HK-2 (cell line): ENCODE measurements at regions not wholly inside any gene's neighbourhood (a gene's known extent, or its start where the extent isn't known, plus 50 kb on each side); places are given as distances from the start of the nearest gene placed in this dataset.

Source experiments
- DNase-seq: peaks from one replicate; pipeline ENCODE4 v3.0.0-alpha.2; 2018; ENCODE audit not compliant: unreplicated experiment

- DNase-seq: no peak
These were observed 413.5 kb downstream of the TXNL1 start for GRCh38 chr18:56224669-56225561.

- DNase-seq: no peak
These were observed 417.0 kb downstream of the TXNL1 start for GRCh38 chr18:56221195-56222065.

- no peak for DNase-seq
These were observed 421.0 kb downstream of the TXNL1 start for GRCh38 chr18:56217406-56217805.

GRCh38 chr18:56214706-56215105, 423.7 kb downstream of the TXNL1 start:
- no peak for DNase-seq

- no peak for DNase-seq
These were observed 427.9 kb downstream of the TXNL1 start for GRCh38 chr18:56210520-56210919.

- no peak for DNase-seq
These were observed 430.4 kb downstream of the TXNL1 start for GRCh38 chr18:56207989-56208388.

GRCh38 chr18:56204052-56204451, 434.3 kb downstream of the TXNL1 start:
- no peak for DNase-seq

GRCh38 chr18:56202678-56203077, 435.7 kb downstream of the TXNL1 start:
- DNase-seq: no peak

- no peak for DNase-seq
These were observed 437.9 kb downstream of the TXNL1 start for GRCh38 chr18:56200381-56200911.

GRCh38 chr18:56199580-56200330, 438.6 kb downstream of the TXNL1 start:
- DNase-seq: no peak

- DNase-seq: no peak
These were observed 441.0 kb downstream of the TXNL1 start for GRCh38 chr18:56197241-56197859.

GRCh38 chr18:56196495-56197225, 441.7 kb downstream of the TXNL1 start:
- DNase-seq: no peak

GRCh38 chr18:56191334-56191733, 447.1 kb downstream of the TXNL1 start:
- no peak for DNase-seq

GRCh38 chr18:56189615-56190014, 448.8 kb downstream of the TXNL1 start:
- DNase-seq: no peak

GRCh38 chr18:56188529-56189275, 449.7 kb downstream of the TXNL1 start:
- no peak for DNase-seq

GRCh38 chr18:56186319-56186718, 452.1 kb downstream of the TXNL1 start:
- no peak for DNase-seq

GRCh38 chr18:56185126-56185525, 453.3 kb downstream of the TXNL1 start:
- DNase-seq: no peak

GRCh38 chr18:56176751-56177150, 461.6 kb downstream of the TXNL1 start:
- no peak for DNase-seq

GRCh38 chr18:56175330-56176001, 462.9 kb downstream of the TXNL1 start:
- DNase-seq: no peak
